Hematopoietic multipotent progenitor cell treated with erythropoietin and hydrocortisone succinate and interleukin-3 and kit ligand, for 4 days (in vitro differentiated cells): ENCODE measurements at regions not wholly inside any gene's neighbourhood (a gene's known extent, or its start where the extent isn't known, plus 50 kb on each side); places are given as distances from the start of the nearest gene placed in this dataset.

Experiments
- DNase-seq: peaks from one replicate; pipeline ENCODE4 v3.0.0-alpha.2; 2015

- DNase-seq = no peak
Measured at GRCh38 chr6:111989743-111990142, 64.2 kb upstream of the CCN6 start.

- no peak for DNase-seq
Measured at GRCh38 chr6:111990214-111990613, 63.7 kb upstream of the CCN6 start.

GRCh38 chr6:111992851-111993250 lies 61.1 kb upstream of the CCN6 start:
- no peak for DNase-seq

- no peak for DNase-seq
Measured at GRCh38 chr6:111993342-111993741, 60.6 kb upstream of the CCN6 start.

GRCh38 chr6:111994791-111995190 lies 59.1 kb upstream of the CCN6 start:
- DNase-seq = no peak

GRCh38 chr6:111995404-111995803 lies 58.5 kb upstream of the CCN6 start:
- DNase-seq = no peak

- DNase-seq = no peak
Measured at GRCh38 chr6:111996144-111996865, 57.6 kb upstream of the CCN6 start.

GRCh38 chr6:111997078-111997852 lies 56.6 kb upstream of the CCN6 start:
- peak; percentile 87 for DNase-seq

GRCh38 chr6:111997853-111998208 lies 56.1 kb upstream of the CCN6 start:
- DNase-seq = no peak

GRCh38 chr6:112002307-112002706 lies 51.6 kb upstream of the CCN6 start:
- DNase-seq = no peak
